Smooth muscle cell (in vitro differentiated cells): ENCODE measurements at regions not wholly inside any gene's neighbourhood (a gene's known extent, or its start where the extent isn't known, plus 50 kb on each side); places are given as distances from the start of the nearest gene placed in this dataset.

Experiments used
- DNase-seq: peaks from one replicate; lab custom pipeline; 2025; ENCODE audit not compliant: unreplicated experiment; lab: John Stamatoyannopoulos, UW
- H2AFZ ChIP-seq: fragments of 200-600 bp; sonication (generic); 2 replicates; pipeline ENCODE4 v1.6.0; 2016; ENCODE audit warnings: antibody characterized with exemption, low read depth, mild to moderate bottlenecking
- H3F3A ChIP-seq: fragments of 200-600 bp; sonication (generic); 2 replicates; pipeline ENCODE4 v1.6.0; 2017; ENCODE audit warnings: antibody characterized with exemption, low read depth
- H3K27ac ChIP-seq: fragments of 200-600 bp; sonication (generic); 2 replicates; pipeline ENCODE4 v1.5.1; 2016; ENCODE audit warnings: low read depth, mild to moderate bottlenecking
- H3K27me3 ChIP-seq: fragments of 200-600 bp; sonication (generic); 2 replicates; pipeline ENCODE4 v1.6.1; 2016; ENCODE audit warnings: low read depth, mild to moderate bottlenecking
- H3K36me3 ChIP-seq: fragments of 200-600 bp; sonication (generic); 2 replicates; pipeline ENCODE4 v1.5.1; 2016; ENCODE audit warnings: low read depth
- H3K4me1 ChIP-seq: fragments of 200-600 bp; sonication (generic); 2 replicates; pipeline ENCODE4 v1.5.1; 2016; ENCODE audit warnings: low read depth
- H3K4me2 ChIP-seq: fragments of 200-600 bp; sonication (generic); 2 replicates; pipeline ENCODE4 v1.6.0; 2016; ENCODE audit warnings: mild to moderate bottlenecking
- H3K4me3 ChIP-seq: fragments of 200-600 bp; sonication (generic); 2 replicates; pipeline ENCODE4 v1.5.1; 2016; ENCODE audit warnings: mild to moderate bottlenecking
- H3K79me2 ChIP-seq: fragments of 200-600 bp; sonication (generic); 2 replicates; pipeline ENCODE4 v1.6.0; 2016; ENCODE audit warnings: low read depth, mild to moderate bottlenecking
- H3K9ac ChIP-seq: fragments of 200-600 bp; sonication (generic); 2 replicates; pipeline ENCODE4 v1.6.0; 2016; ENCODE audit warnings: low read depth
- H3K9me3 ChIP-seq: fragments of 200-600 bp; sonication (generic); replicated peaks from 2 replicates; pipeline ENCODE4 v1.5.1; 2016; ENCODE audit warnings: low read depth
- H4K20me1 ChIP-seq: fragments of 200-600 bp; sonication (generic); 2 replicates; pipeline ENCODE4 v1.6.0; 2016; ENCODE audit warnings: low read depth
- CTCF ChIP-seq: fragments of 200-600 bp; sonication (generic); IDR thresholded peaks from 2 replicates; pipeline ENCODE4 v1.5.1; 2017; ENCODE audit warnings: borderline replicate concordance, mild to moderate bottlenecking, antibody characterized with exemption; ENCODE audit not compliant: insufficient read depth, poor library complexity, severe bottlenecking
- WGBS: methylation state at CpG from one replicate; pipeline ENCODE4 v1.1.7; 2016; ENCODE audit warnings: low lambda C conversion rate; 5-methylcytosine and 5-hydroxymethylcytosine counted together

GRCh38 chr11:10638316-10638925 lies 55.1 kb downstream of the IRAG1 start:
- WGBS: 29% methylated on average over 3 of the region's 3 CpGs
- H3K27me3 ChIP-seq: no peaks in the 10 kb centered on the region
- no peaks in the 10 kb centered on the region for H4K20me1 ChIP-seq
- DNase-seq: no peak
- peak overlapping the region; percentile 39 for H3K4me2 ChIP-seq
- H3F3A ChIP-seq: no peaks in the 10 kb centered on the region
- TF ChIP-seq CTCF: no peak
- no peaks in the 10 kb centered on the region for H3K79me2 ChIP-seq
- peak overlapping the region; percentile 49 for H3K27ac ChIP-seq
- H2AFZ ChIP-seq: no peak overlapping the region
- H3K4me1 ChIP-seq: peaks cover 26% of the 10 kb centered on the region
- no peak overlapping the region for H3K9ac ChIP-seq
- no peaks in the 10 kb centered on the region for H3K36me3 ChIP-seq
- no peaks in the 10 kb centered on the region for H3K9me3 ChIP-seq
- no peak overlapping the region for H3K4me3 ChIP-seq

GRCh38 chr11:10637731-10638151 lies 55.8 kb downstream of the IRAG1 start:
- H3K79me2 ChIP-seq: no peaks in the 10 kb centered on the region
- no peaks in the 10 kb centered on the region for H3F3A ChIP-seq
- H3K27ac ChIP-seq: peak overlapping the region; percentile 14
- no peaks in the 10 kb centered on the region for H3K27me3 ChIP-seq
- DNase-seq: no peak
- no peaks in the 10 kb centered on the region for H3K36me3 ChIP-seq
- no peak for TF ChIP-seq CTCF
- H3K9ac ChIP-seq: no peak overlapping the region
- H3K9me3 ChIP-seq: no peaks in the 10 kb centered on the region
- no peak overlapping the region for H3K4me3 ChIP-seq
- H2AFZ ChIP-seq: no peak overlapping the region
- H4K20me1 ChIP-seq: no peaks in the 10 kb centered on the region
- WGBS: 80% methylated on average over 1 of the region's 1 CpG
- peak overlapping the region; percentile 21 for H3K4me2 ChIP-seq
- peaks cover 26% of the 10 kb centered on the region for H3K4me1 ChIP-seq

GRCh38 chr11:10634407-10634806 lies 59.1 kb downstream of the IRAG1 start:
- H3K9me3 ChIP-seq: no peaks in the 10 kb centered on the region
- H4K20me1 ChIP-seq: no peaks in the 10 kb centered on the region
- H3K36me3 ChIP-seq: no peaks in the 10 kb centered on the region
- no peak overlapping the region for H3K4me2 ChIP-seq
- no peak overlapping the region for H3K27ac ChIP-seq
- no peaks in the 10 kb centered on the region for H3K79me2 ChIP-seq
- DNase-seq: no peak
- H3K27me3 ChIP-seq: no peaks in the 10 kb centered on the region
- WGBS: 95% methylated on average over 3 of the region's 3 CpGs
- no peak overlapping the region for H3K4me3 ChIP-seq
- peaks cover 18% of the 10 kb centered on the region for H3K4me1 ChIP-seq
- no peak overlapping the region for H3K9ac ChIP-seq
- no peaks in the 10 kb centered on the region for H3F3A ChIP-seq
- H2AFZ ChIP-seq: no peak overlapping the region
- no peak for TF ChIP-seq CTCF

- H2AFZ ChIP-seq: no peak overlapping the region
- no peak for TF ChIP-seq CTCF
- no peak overlapping the region for H3K4me2 ChIP-seq
- no peaks in the 10 kb centered on the region for H3K79me2 ChIP-seq
- H4K20me1 ChIP-seq: no peaks in the 10 kb centered on the region
- no peak overlapping the region for H3K9ac ChIP-seq
- no peaks in the 10 kb centered on the region for H3F3A ChIP-seq
- no peaks in the 10 kb centered on the region for H3K9me3 ChIP-seq
- no peaks in the 10 kb centered on the region for H3K36me3 ChIP-seq
- no peak for DNase-seq
- H3K4me1 ChIP-seq: peaks cover 7% of the 10 kb centered on the region
- no peak overlapping the region for H3K27ac ChIP-seq
- H3K4me3 ChIP-seq: no peak overlapping the region
- 79% methylated on average over 11 of the region's 11 CpGs for WGBS
- H3K27me3 ChIP-seq: no peaks in the 10 kb centered on the region
Observed at GRCh38 chr11:10633261-10633660, 60.3 kb downstream of the IRAG1 start.
